ENCODE measurements at regions not wholly inside any gene's neighbourhood (a gene's known extent, or its start where the extent isn't known, plus 50 kb on each side); places are given as distances from the start of the nearest gene placed in this dataset.

- DNase-seq (ENCODE audit: extremely low read depth, insufficient read length), result no peak
- H3K4me3 ChIP-seq (replicated peaks; ENCODE audit: low read depth, low read length), result no peak overlapping the region
- no peak for TF ChIP-seq CTCF (IDR thresholded peaks at IDR 0.05; ENCODE audit: insufficient read depth, low read length, poor library complexity, severe bottlenecking)
- H3K27me3 ChIP-seq (replicated peaks; ENCODE audit: control insufficient read depth, insufficient read depth, low read length), result no peaks in the 10 kb centered on the region; the same call in 1 of the 2 replicates
- H3K36me3 ChIP-seq (ENCODE audit: control insufficient read depth, insufficient read depth, low read length), result no peaks in the 10 kb centered on the region
Measured at GRCh38 chr11:116310226-116310625, 462.6 kb downstream of the BUD13 start.

DNA sequence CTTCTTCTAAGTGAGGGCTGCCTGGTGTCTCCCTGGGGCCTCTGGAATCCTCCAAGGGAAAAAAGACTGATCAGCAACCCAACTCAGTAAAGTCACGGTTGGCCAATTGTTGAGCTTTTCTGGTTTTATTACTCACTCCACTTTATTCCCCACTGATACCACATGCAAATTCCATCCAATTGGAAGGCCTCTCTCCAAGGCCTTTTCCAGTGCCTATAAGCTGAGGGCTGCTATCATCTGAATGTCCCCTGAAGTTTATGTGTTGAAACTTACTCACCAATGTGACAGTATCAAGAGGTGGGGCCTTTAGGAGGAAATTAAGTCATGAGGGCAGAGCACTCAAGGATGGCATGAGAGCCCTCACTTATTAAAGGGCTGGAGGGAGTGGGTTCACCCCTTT, 463.3 kb downstream of the BUD13 start:
- DNase-seq (ENCODE audit: extremely low read depth, insufficient read length), result no peak
- no peak for TF ChIP-seq CTCF (IDR thresholded peaks at IDR 0.05; ENCODE audit: insufficient read depth, low read length, poor library complexity, severe bottlenecking)

DNA sequence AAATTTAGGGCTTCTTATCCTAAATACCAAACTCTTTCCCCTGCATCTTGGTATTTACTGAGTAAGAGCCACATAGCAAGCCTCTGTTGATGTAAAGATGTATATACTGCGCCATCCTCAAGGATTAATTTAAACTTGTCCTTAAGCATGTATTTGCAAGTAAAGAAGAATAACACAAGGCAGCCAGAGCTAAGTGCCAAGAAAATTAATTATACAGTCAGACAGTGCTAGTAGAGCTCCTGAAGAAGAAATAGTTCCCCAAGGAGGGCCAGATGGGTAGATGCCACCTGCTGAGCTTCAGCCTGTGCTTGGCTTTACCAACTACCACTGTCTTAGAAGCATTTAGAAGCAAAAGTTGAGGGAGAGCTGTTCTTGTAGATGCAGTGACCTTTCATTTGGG, 470.0 kb downstream of the BUD13 start:
- no peak for TF ChIP-seq CTCF (IDR thresholded peaks at IDR 0.05; ENCODE audit: insufficient read depth, low read length, poor library complexity, severe bottlenecking)
- no peaks in the 10 kb centered on the region for H3K36me3 ChIP-seq (ENCODE audit: control insufficient read depth, insufficient read depth, low read length)
- no peak overlapping the region for H3K4me3 ChIP-seq (replicated peaks; ENCODE audit: low read depth, low read length)
- DNase-seq (ENCODE audit: extremely low read depth, insufficient read length), result no peak
- H3K27me3 ChIP-seq (replicated peaks; ENCODE audit: control insufficient read depth, insufficient read depth, low read length), result no peaks in the 10 kb centered on the region; the same call in 1 of the 2 replicates

More for the DNA sequence above, 463.3 kb downstream of the BUD13 start:
- Histone ChIP-seq H3K4me3 (replicated peaks; ENCODE audit: low read depth, low read length) (no peak overlapping the region), H3K27me3 (replicated peaks; ENCODE audit: control insufficient read depth, insufficient read depth, low read length) (no peaks in the 10 kb centered on the region; the same call in 1 of the 2 replicates), H3K36me3 (ENCODE audit: control insufficient read depth, insufficient read depth, low read length) (no peaks in the 10 kb centered on the region)

DNA sequence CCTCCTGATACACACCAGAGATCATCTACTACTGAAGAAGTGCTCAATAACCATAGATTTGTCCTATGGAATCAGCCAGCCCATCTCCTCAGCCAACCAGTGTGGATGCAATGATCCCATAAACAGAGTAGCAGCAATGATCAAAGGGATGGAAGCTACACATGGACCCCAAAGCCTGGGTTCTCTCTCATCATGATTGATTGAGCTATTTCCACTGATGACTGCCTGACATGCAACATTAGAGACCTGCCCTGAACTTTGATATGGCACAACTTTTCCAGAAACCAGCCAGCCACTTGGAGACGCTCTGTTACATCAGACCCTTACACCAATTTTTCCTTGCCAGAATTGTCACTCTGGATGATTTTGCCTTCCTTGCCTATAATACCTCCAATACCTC, 471.6 kb downstream of the BUD13 start:
- no peaks in the 10 kb centered on the region for H3K27me3 ChIP-seq (replicated peaks; ENCODE audit: control insufficient read depth, insufficient read depth, low read length)
- TF ChIP-seq CTCF (IDR thresholded peaks at IDR 0.05; ENCODE audit: insufficient read depth, low read length, poor library complexity, severe bottlenecking), result no peak
- DNase-seq (ENCODE audit: extremely low read depth, insufficient read length), result no peak

DNA sequence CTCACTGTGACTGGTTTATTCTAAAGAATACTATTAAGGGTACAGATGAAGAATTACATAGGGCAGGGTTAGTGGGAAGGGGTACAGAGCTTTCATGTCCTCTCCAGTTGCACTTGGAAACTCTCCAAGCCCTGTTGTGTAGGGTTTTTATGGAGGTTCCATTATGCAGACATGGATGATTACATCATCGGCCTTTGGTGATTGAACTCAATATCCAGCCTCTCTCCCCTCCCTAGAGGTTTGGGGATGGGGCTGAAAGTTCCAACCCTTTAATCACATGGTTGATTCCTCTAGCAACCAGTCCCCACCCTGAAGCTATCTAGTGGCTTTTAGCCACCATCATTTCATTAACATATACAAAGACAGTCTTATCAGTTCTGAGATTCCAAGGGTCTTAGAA, 472.6 kb downstream of the BUD13 start:
- Histone ChIP-seq H3K27me3 (replicated peaks; ENCODE audit: control insufficient read depth, insufficient read depth, low read length) (no peaks in the 10 kb centered on the region), H3K4me3 (replicated peaks; ENCODE audit: low read depth, low read length) (no peak overlapping the region), H3K36me3 (ENCODE audit: control insufficient read depth, insufficient read depth, low read length) (no peaks in the 10 kb centered on the region)
- TF ChIP-seq CTCF (IDR thresholded peaks at IDR 0.05; ENCODE audit: insufficient read depth, low read length, poor library complexity, severe bottlenecking), result no peak
- DNase-seq (ENCODE audit: extremely low read depth, insufficient read length), result no peak

More for the DNA sequence above, 471.6 kb downstream of the BUD13 start:
- Histone ChIP-seq H3K36me3 (ENCODE audit: control insufficient read depth, insufficient read depth, low read length) (no peaks in the 10 kb centered on the region), H3K4me3 (replicated peaks; ENCODE audit: low read depth, low read length) (no peak overlapping the region)

GRCh38 chr11:116294630-116295029, 478.2 kb downstream of the BUD13 start:
- Histone ChIP-seq H3K27me3 (replicated peaks; ENCODE audit: control insufficient read depth, insufficient read depth, low read length) (no peaks in the 10 kb centered on the region), H3K4me3 (replicated peaks; ENCODE audit: low read depth, low read length) (no peak overlapping the region), H3K36me3 (ENCODE audit: control insufficient read depth, insufficient read depth, low read length) (no peaks in the 10 kb centered on the region)
- no peak for DNase-seq (ENCODE audit: extremely low read depth, insufficient read length)
- no peak for TF ChIP-seq CTCF (IDR thresholded peaks at IDR 0.05; ENCODE audit: insufficient read depth, low read length, poor library complexity, severe bottlenecking)
